Fibroblast of the conjunctiva (primary cell): ENCODE measurements at regions not wholly inside any gene's neighbourhood (a gene's known extent, or its start where the extent isn't known, plus 50 kb on each side); places are given as distances from the start of the nearest gene placed in this dataset.
"Not testable (repeated sequence)": the region's sequence is repeated elsewhere in the genome, so short reads cannot be mapped to it uniquely, and the experiment has no call there.

Experiments
- DNase-seq: peaks from one replicate; pipeline ENCODE4 v3.0.0-alpha.2; 2010; ENCODE audit warnings: low read depth

DNA sequence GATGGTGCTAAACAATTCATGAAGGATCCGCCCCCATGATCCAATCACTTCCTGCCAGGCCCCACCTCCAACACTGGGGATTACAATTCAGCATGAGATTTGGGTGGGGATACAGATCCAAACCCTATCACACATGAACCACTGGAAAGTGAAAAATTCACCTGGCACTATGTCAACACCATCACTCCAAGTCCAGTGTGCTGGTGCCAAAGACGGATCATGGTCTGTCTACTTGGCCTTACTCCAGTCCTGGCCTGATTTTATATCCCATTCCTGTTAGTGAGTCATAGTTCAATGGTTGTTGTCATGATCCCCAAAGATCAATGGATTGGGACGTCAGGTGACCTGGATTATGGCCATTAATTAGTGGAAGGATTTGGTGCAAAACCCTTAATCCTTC lies 147.4 kb upstream of the RPS23 start:
- DNase-seq, result peak; percentile 65

DNA sequence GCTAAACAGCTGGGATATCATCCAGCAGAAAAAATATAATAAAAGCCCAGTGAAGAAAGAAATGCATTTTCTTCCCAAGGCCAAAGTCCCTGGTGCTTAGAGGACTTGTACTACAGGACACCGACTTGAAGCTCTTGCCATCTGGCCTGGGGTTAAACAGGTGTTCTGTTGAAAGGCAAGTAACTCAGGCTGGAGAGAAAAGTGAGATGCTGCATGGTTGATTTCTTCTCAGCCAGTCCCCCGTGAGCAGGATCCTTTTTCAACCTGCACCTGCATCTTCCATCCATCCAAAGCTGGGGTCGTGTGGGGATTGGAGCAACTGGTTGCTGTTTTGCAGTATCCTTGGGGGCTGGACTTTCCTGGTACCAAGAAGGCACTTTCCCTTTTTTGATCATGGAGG lies 146.1 kb upstream of the RPS23 start:
- DNase-seq, result no peak

DNA sequence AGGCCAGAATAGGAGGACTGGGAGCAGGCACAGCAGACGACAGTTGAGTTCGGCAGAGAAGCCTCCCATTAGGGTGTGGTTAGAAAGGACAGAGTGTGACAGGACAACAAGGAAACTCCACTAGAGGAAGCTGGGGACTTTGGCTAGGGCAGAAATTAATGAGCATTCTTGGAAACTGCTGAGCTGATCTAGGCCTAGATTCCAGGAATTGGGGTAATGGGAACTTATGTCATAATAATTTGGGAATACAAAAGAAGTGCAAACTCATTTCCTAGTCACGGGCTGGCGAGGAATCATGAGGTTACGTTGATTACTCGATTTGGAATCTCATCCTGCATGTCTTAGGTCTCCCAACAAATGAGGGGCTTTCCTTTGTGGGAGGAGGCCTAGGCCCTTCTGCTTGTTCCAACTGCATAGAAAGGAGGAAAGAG lies 144.6 kb upstream of the RPS23 start:
- DNase-seq, result no peak

GRCh38 chr5:82422001-82422740 lies 144.0 kb upstream of the RPS23 start:
- no peak for DNase-seq

- DNase-seq, result peak; percentile 86
These were observed 143.0 kb upstream of the RPS23 start for GRCh38 chr5:82421119-82421518.

- DNase-seq, result not testable (repeated sequence)
These were observed 142.4 kb upstream of the RPS23 start for GRCh38 chr5:82420524-82420923.

- no peak for DNase-seq
These were observed 141.6 kb upstream of the RPS23 start for GRCh38 chr5:82419559-82420332.

- no peak for DNase-seq
These were observed 140.4 kb upstream of the RPS23 start for GRCh38 chr5:82418608-82418950.

DNA sequence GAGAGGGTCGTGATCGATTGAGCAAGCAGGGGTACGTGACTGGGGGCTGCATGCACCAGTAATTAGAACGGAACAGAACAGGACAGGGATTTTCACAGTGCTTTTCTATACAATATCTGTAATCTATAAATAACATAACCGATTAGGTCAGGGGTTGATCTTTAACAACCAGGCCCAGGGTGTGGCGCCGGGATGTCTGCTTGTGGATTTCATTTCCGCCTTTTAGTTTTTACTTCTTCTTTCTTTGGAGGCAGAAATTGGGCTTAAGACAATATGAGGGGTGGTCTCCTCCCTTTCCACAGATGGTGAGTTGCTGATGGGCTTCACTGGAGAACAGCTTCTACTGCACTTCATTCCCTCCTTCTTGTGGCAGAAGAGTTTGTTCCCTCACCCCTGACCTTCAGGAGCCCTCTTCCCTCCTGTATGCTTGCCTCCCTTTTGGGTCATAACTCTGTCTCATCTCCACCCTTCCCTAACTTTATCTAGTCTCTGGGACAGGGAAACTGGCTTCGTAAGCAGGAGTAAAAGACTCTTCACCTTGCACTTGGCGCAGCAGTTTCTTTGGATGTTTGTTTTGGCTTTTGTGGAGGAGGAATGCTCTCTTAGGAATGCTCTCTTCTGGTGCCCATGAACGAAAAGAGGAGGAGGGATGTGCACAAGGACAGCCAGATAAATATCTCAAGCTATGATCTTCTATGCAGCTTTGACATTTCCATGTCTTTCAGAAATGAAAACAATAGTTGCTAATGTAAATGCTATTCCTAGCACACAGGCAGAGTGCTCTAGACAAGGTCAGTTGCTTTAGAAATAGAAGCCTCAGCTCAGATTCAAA lies 139.8 kb upstream of the RPS23 start:
- DNase-seq, result peak; percentile 47

- no peak for DNase-seq
These were observed 138.4 kb upstream of the RPS23 start for GRCh38 chr5:82416512-82416911.

DNA sequence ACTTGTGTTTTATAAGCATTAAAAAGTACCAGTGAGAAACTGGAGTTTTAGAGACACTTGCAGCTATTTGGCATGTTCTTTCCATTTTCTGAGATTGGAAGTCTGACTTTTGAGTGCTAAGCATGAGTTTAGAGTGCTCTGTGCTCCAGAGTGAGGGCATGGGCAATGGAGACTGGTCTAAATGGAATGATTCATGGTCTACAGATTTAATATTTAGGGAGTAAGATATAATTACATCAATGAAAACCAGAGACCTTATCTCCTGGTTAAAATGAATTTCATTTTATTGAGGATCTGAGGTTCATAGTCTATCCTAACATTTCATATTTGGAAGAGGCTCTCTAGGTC lies 135.9 kb upstream of the RPS23 start:
- no peak for DNase-seq

DNA sequence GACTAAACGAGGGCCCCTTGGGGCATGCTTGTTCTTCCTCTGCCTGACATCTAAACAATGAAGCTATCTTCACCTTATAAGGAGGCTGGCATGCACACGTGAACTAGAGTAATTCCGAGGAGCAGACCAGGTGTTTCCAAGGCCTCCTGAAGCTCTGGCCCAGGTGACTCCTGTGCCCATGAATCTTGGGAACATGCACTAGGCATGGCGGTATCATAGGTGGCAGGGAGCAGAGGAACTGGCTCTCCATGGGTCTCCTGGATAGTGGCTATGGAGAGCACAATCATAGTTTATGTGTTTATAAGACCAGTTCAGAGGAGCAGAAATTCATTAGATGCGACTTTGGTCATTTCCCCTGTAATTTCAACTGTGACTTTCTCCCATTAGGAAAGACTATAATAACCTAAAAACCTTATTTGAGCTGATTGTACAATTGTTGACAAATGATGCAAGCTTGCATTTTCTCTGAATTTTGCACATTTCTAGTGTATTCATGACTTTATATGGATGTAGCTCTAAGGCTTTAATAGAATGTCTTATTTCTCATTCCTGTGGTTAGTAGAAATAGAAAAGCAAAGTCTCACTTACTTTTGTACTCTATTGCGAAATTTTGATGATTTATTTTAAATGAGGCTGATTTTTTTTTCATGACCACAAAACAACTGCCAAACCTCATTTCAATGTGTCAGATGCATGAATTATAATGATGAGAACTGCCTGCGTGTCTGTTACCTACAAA lies 135.3 kb upstream of the RPS23 start:
- DNase-seq, result peak; percentile 81

- no peak for DNase-seq
These were observed 129.9 kb upstream of the RPS23 start for GRCh38 chr5:82408033-82408432.

DNA sequence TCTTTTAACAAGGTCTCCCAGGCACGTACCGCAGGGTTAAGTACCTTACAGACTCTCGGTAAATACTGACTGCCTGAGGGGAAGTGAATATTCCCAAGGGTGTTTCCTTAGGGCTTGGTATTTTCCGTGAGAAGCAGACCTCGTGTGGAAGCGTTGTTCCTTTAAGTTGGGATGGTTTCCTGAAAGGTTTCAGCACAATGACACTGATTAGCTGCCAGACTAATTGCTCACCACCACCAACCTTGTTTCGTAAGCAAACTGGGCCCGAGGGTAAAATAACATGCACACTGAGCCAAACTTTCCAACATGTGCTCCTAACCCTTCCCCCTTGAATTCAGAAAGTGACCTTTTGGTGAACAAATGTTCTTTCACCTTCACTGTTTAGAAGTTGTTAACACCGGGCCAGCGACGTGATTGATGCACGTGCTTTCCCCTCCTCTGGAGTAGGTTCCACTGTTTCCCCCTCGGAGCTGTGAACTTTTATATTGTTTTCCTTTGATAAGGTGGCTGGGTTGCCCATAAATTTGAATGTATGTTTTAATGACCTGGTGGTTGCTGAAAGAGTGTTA lies 128.1 kb upstream of the RPS23 start:
- DNase-seq, result peak; percentile 71

DNA sequence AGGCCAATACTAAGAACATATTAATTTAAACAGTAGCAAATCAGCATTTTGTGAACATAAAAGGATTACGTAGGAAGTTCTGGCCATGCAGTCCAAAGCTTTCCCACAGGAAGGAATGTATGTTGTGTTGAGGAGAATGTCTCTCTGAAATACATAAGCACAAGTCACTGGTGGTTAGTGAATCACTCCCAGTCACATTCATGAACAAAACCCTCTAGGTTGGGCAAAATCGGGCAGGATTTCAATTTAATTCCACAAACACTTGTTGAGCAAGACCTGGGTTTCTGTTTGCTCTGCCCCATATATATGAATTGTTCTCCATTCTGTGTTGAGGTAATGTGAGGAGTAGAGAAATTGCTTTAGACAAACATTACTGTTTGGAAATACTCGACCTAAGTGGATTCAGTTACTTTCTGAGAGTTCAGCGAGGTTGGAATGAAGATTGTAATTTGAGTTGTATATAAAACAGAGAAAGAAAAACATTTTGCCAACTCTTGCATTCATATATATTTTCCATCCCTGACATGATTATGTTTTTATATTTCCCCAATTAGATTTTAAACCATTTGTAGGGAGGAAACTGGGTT lies 127.6 kb upstream of the RPS23 start:
- peak; percentile 89 for DNase-seq

- no peak for DNase-seq
These were observed 127.0 kb upstream of the RPS23 start for GRCh38 chr5:82405161-82405560.

GRCh38 chr5:82404382-82404945 lies 126.3 kb upstream of the RPS23 start:
- DNase-seq, result no peak

DNA sequence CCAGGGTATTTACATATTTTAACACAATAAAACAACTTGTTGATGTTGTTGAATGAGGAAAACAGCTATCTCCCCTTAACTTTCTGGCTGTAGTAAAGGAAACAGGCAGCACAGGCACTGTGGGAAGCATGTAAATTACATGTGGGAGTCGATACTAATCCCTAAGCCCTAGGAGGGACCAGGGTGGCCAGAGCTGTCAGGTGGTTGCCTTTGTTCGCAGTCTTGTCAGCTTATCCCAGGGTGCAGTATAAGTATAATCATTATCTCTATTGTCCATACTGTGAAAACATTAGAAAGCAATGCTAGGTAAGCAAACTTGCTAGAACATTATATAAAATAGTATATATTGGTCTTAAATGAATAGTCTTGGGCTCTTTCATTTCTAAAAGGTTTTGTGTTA lies 125.6 kb upstream of the RPS23 start:
- DNase-seq, result no peak

- no peak for DNase-seq
These were observed 124.9 kb upstream of the RPS23 start for GRCh38 chr5:82403026-82403425.

DNA sequence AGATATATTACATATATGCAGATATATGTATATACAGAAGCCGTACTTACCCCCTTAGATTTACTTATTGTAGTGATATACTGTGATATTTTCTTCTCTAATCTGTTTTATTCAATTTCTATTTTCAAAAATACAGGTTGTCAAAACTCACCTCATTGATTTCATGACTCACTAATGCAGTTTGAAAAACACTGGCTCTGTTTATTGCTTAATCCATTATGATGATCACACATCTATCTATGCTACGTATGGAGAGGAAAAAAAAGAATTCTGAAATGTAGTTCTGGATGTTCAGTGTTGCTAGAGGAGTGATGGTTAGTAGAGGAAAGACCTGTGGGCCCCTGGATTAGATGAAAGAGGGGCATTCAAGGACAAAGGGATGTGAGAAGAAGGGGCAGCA lies 121.0 kb upstream of the RPS23 start:
- DNase-seq, result no peak

GRCh38 chr5:82397741-82398320 lies 119.7 kb upstream of the RPS23 start:
- no peak for DNase-seq
